Ovary (tissue), 3 donors: ENCODE measurements at regions not wholly inside any gene's neighbourhood (a gene's known extent, or its start where the extent isn't known, plus 50 kb on each side); places are given as distances from the start of the nearest gene placed in this dataset.

Source experiments
- CTCF ChIP-seq, 3 donors: fragments of 450-650 bp in 2 of 3; fragments of 200-600 bp in 1 of 3; IDR thresholded peaks; one replicate each; pipeline versions ENCODE4 v1.5.1 to v1.8.0; 2016 to 2022; ENCODE audit warnings: antibody characterized with exemption in 3 of 3, mild to moderate bottlenecking in 1 of 3
- POLR2A ChIP-seq: fragments of 450-650 bp; IDR thresholded peaks from one replicate; pipeline ENCODE4 v1.6.1; 2017; ENCODE audit warnings: antibody characterized with exemption, mild to moderate bottlenecking, moderate library complexity
- donor health status: DM: no; HTN: no; CAD: no.

GRCh38 chr21:18164483-18164882 is 80.2 kb upstream of the CHODL start:
- TF ChIP-seq CTCF (IDR thresholded peaks at IDR 0.05) (no peak), POLR2A (no peak)
